HG03558 (cell line): ENCODE measurements at regions not wholly inside any gene's neighbourhood (a gene's known extent, or its start where the extent isn't known, plus 50 kb on each side); places are given as distances from the start of the nearest gene placed in this dataset.

ENCODE experiments used
- ATAC-seq: cut with Tn5 transposase; IDR thresholded peaks from one replicate; pipeline ENCODE4 v1.9.1; 2021; ENCODE audit warnings: moderate number of reproducible peaks; ENCODE audit not compliant: unreplicated experiment; ENCODE audit errors: extremely low read depth

GRCh38 chr1:70866542-70867264 lies 180.9 kb downstream of the PTGER3 start:
- ATAC-seq = no peak

GRCh38 chr1:70871790-70872189 lies 175.8 kb downstream of the PTGER3 start:
- no peak for ATAC-seq

GRCh38 chr1:70874063-70874462 lies 173.6 kb downstream of the PTGER3 start:
- ATAC-seq = no peak

GRCh38 chr1:70874818-70875217 lies 172.8 kb downstream of the PTGER3 start:
- no peak for ATAC-seq

GRCh38 chr1:70877343-70877742 lies 170.3 kb downstream of the PTGER3 start:
- ATAC-seq = no peak

GRCh38 chr1:70887936-70888335 lies 159.7 kb downstream of the PTGER3 start:
- no peak for ATAC-seq

GRCh38 chr1:70888722-70889121 lies 158.9 kb downstream of the PTGER3 start:
- ATAC-seq = no peak

- no peak for ATAC-seq
Observed at GRCh38 chr1:70890408-70890807, 157.2 kb downstream of the PTGER3 start.

GRCh38 chr1:70891051-70891843 lies 156.4 kb downstream of the PTGER3 start:
- no peak for ATAC-seq

- no peak for ATAC-seq
Observed at GRCh38 chr1:70892140-70892539, 155.5 kb downstream of the PTGER3 start.

- no peak for ATAC-seq
Observed at GRCh38 chr1:70892930-70893329, 154.7 kb downstream of the PTGER3 start.

GRCh38 chr1:70893381-70893780 lies 154.2 kb downstream of the PTGER3 start:
- ATAC-seq = no peak

- ATAC-seq = no peak
Observed at GRCh38 chr1:70895531-70895930, 152.1 kb downstream of the PTGER3 start.

GRCh38 chr1:70896224-70896623 lies 151.4 kb downstream of the PTGER3 start:
- no peak for ATAC-seq

GRCh38 chr1:70897273-70897672 lies 150.3 kb downstream of the PTGER3 start:
- ATAC-seq = no peak

GRCh38 chr1:70899735-70900134 lies 147.9 kb downstream of the PTGER3 start:
- ATAC-seq = no peak

GRCh38 chr1:70902211-70902610 lies 145.4 kb downstream of the PTGER3 start:
- ATAC-seq = no peak

GRCh38 chr1:70906800-70907199 lies 140.8 kb downstream of the PTGER3 start:
- ATAC-seq = no peak

GRCh38 chr1:70907563-70908310 lies 139.9 kb downstream of the PTGER3 start:
- no peak for ATAC-seq

- ATAC-seq = no peak
Observed at GRCh38 chr1:70909262-70909822, 138.3 kb downstream of the PTGER3 start.

GRCh38 chr1:70910013-70910412 lies 137.6 kb downstream of the PTGER3 start:
- peak; percentile 50 for ATAC-seq
